Ishikawa (cell line): ENCODE measurements at regions not wholly inside any gene's neighbourhood (a gene's known extent, or its start where the extent isn't known, plus 50 kb on each side); places are given as distances from the start of the nearest gene placed in this dataset.

ENCODE experiments used
- CEBPB ChIP-seq: IDR thresholded peaks from 2 replicates; pipeline ENCODE4 v1.6.1; 2012
- CREB1 ChIP-seq: IDR thresholded peaks from 2 replicates; pipeline ENCODE4 v1.6.1; 2012; ENCODE audit warnings: low read depth
- EGR1 ChIP-seq: IDR thresholded peaks from 2 replicates; pipeline ENCODE4 v1.6.1; 2012
- EP300 ChIP-seq: IDR thresholded peaks from 2 replicates; pipeline ENCODE4 v1.6.1; 2012; ENCODE audit warnings: borderline replicate concordance
- FOXM1 ChIP-seq: IDR thresholded peaks from 2 replicates; pipeline ENCODE4 v1.6.1; 2012; ENCODE audit warnings: low read depth, borderline replicate concordance
- NFIC ChIP-seq: IDR thresholded peaks from 2 replicates; pipeline ENCODE4 v1.6.1; 2012
- RAD21 ChIP-seq: IDR thresholded peaks from 2 replicates; pipeline ENCODE4 v1.6.1; 2012; ENCODE audit warnings: low read depth
- REST ChIP-seq: IDR thresholded peaks from 2 replicates; pipeline ENCODE4 v1.6.1; 2012; ENCODE audit warnings: low read depth, mild to moderate bottlenecking
- TAF1 ChIP-seq: IDR thresholded peaks from 2 replicates; pipeline ENCODE4 v1.6.1; 2012; ENCODE audit warnings: low read depth, mild to moderate bottlenecking
- TCF12 ChIP-seq: IDR thresholded peaks from 2 replicates; pipeline ENCODE4 v1.6.1; 2012; ENCODE audit warnings: low read depth
- TEAD4 ChIP-seq: IDR thresholded peaks from 2 replicates; pipeline ENCODE4 v1.6.1; 2012
- YY1 ChIP-seq: IDR thresholded peaks from 2 replicates; pipeline ENCODE4 v1.6.1; 2012; ENCODE audit warnings: low read depth
- ZBTB7A ChIP-seq: IDR thresholded peaks from 2 replicates; pipeline ENCODE4 v1.6.1; 2012; ENCODE audit warnings: low read depth
- TF ChIP-seq, protein P1 (sequence below): IDR thresholded peaks from 2 replicates; pipeline ENCODE4 v1.6.1; 2012
- TF ChIP-seq, protein P2 (sequence below): IDR thresholded peaks from 2 replicates; pipeline ENCODE4 v1.6.1; 2012

DNA sequence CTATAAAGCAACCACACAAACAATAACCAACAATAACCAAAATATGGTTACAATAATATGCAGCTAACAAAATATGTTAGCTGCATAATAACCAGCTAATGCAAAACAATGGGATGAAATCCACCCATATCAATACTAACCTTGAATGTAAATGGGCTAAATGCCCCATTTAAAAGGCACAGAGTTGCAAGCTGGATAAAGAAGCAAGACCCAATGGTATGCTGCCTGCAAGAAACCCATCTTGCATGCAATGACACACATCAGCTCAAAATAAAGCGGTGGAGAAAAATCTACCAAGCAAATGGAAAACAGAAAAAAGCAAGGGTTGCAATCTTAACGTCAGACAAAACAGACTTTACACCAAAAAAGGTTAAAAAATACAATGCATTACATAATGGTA, 316.5 kb upstream of the NR5A2 start:
- TF ChIP-seq CEBPB = no peak

DNA sequence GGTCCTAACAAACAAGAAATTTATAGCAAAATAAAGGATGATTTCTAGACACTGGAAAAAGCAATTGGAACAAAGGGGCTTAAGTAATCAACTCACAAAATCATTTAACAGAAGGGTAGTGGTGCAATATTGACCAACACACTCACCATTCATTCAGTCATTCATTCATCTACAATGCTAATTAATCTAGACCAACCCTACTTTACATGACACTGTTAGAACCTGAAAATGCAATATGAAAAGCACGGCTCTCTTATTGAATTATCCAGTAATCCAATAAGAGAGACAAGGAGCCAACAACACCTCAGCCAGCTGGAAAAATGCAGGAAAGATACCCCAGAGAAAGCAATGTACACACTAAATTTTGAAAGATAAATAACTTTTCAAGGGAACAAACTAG, 310.8 kb upstream of the NR5A2 start:
- TF ChIP-seq TCF12 (no peak), TAF1 (no peak), EGR1 (no peak), REST (no peak)
- TF ChIP-seq, protein P1, sequence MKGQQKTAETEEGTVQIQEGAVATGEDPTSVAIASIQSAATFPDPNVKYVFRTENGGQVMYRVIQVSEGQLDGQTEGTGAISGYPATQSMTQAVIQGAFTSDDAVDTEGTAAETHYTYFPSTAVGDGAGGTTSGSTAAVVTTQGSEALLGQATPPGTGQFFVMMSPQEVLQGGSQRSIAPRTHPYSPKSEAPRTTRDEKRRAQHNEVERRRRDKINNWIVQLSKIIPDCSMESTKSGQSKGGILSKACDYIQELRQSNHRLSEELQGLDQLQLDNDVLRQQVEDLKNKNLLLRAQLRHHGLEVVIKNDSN = no peak

GRCh38 chr1:199719156-199719842, 308.2 kb upstream of the NR5A2 start:
- TF ChIP-seq CEBPB = no peak
- no peak for TF ChIP-seq CREB1
- TF ChIP-seq YY1 = no peak
- TF ChIP-seq ZBTB7A = no peak
- TF ChIP-seq TCF12 = no peak

DNA sequence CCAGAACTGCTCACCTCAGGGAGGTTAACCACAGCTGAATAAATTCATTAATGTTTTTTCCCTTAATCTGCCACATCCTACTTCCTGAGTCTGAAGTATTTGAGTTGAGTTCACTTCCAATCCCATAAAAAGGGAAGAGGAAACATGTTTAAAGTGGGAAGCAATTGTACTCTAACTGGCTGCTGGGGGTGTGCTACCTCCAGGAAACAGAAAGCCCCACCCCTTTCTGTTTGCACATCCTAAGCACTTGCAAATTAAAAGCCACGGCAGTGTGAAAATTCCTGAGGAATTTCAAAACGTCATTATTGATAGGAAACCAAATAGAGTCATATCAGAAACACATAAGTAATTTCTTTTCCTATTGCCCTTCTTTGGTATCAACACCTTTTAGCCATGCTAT, 307.0 kb upstream of the NR5A2 start:
- no peak for TF ChIP-seq TAF1
- no peak for TF ChIP-seq TEAD4
- TF ChIP-seq NFIC = no peak
- TF ChIP-seq, protein P1 = no peak
- no peak for TF ChIP-seq YY1
- TF ChIP-seq RAD21 = no peak
- no peak for TF ChIP-seq REST
- TF ChIP-seq CEBPB = no peak
- TF ChIP-seq, protein P2, sequence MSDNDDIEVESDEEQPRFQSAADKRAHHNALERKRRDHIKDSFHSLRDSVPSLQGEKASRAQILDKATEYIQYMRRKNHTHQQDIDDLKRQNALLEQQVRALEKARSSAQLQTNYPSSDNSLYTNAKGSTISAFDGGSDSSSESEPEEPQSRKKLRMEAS = no peak
- no peak for TF ChIP-seq CREB1
- no peak for TF ChIP-seq EP300
- no peak for TF ChIP-seq ZBTB7A
- no peak for TF ChIP-seq EGR1
- TF ChIP-seq FOXM1 = no peak
- no peak for TF ChIP-seq TCF12

DNA sequence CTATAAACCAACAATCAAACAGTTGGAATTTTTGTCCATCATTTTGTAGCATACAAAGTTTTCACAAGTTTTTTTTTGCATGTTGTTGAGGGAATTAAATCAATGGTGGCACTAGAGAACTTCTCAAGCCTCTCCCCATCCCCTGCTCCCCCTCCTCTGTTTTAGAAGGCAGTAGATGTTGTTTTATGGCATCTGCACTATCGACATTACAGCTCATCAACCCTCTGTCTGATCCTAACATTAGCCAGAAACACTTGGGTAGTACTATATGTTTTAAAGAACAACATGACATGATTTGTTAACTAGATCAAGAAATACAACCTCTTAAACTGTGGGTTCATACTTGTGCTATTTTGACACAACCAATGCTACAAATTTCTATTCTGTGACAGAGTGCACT, 306.5 kb upstream of the NR5A2 start:
- TF ChIP-seq NFIC (no peak), TAF1 (no peak), RAD21 (no peak), EGR1 (no peak), EP300 (no peak), TCF12 (no peak), ZBTB7A (no peak), CREB1 (no peak), TEAD4 (no peak), REST (no peak), CEBPB (no peak), FOXM1 (no peak), YY1 (no peak)
- TF ChIP-seq, protein P2 = no peak
- TF ChIP-seq, protein P1 = no peak
